Endodermal cell (in vitro differentiated cells): ENCODE measurements at regions not wholly inside any gene's neighbourhood (a gene's known extent, or its start where the extent isn't known, plus 50 kb on each side); places are given as distances from the start of the nearest gene placed in this dataset.
A peak's percentile ranks its signal among the peaks of the same experiment; 100 is the strongest.

Experiments used
- DNase-seq: peaks from one replicate; pipeline ENCODE4 v3.0.0-alpha.2; 2017
- H3K27ac ChIP-seq: 2 replicates; pipeline ENCODE4 v1.5.1; 2013; ENCODE audit warnings: mild to moderate bottlenecking, low read depth, low read length, moderate library complexity
- H3K27me3 ChIP-seq: 2 replicates; pipeline ENCODE4 v1.6.1; 2013; ENCODE audit warnings: mild to moderate bottlenecking, low read length, moderate library complexity; ENCODE audit not compliant: insufficient read depth, control insufficient read depth, poor library complexity, severe bottlenecking
- H3K36me3 ChIP-seq: 2 replicates; pipeline ENCODE4 v1.7.0; 2013; ENCODE audit warnings: mild to moderate bottlenecking, low read length, moderate library complexity; ENCODE audit not compliant: control insufficient read depth, insufficient read depth
- H3K4me1 ChIP-seq: one replicate; pipeline ENCODE4 v1.7.0; 2013; ENCODE audit warnings: low read length; ENCODE audit not compliant: control insufficient read depth, insufficient read depth
- H3K4me3 ChIP-seq: 2 replicates; pipeline ENCODE4 v1.5.1; 2013; ENCODE audit warnings: mild to moderate bottlenecking, low read length, moderate library complexity
- H3K9ac ChIP-seq: 2 replicates; pipeline ENCODE4 v1.6.1; 2013; ENCODE audit warnings: mild to moderate bottlenecking, low read length, moderate library complexity; ENCODE audit not compliant: poor library complexity, severe bottlenecking; ENCODE audit errors: extremely low read depth
- H3K9me3 ChIP-seq: 2 replicates; pipeline ENCODE4 v1.6.1; 2013; ENCODE audit warnings: mild to moderate bottlenecking, low read length, moderate library complexity; ENCODE audit not compliant: control insufficient read depth
- H3K27ac Mint-ChIP-seq: 2 replicates; pipeline ENCODE4 v1.8.0; 2020; ENCODE audit warnings: mixed read lengths
- H3K27me3 Mint-ChIP-seq: 2 replicates; pipeline ENCODE4 v1.8.0; 2021; ENCODE audit warnings: mild to moderate bottlenecking, mixed read lengths; ENCODE audit not compliant: insufficient read depth
- H3K36me3 Mint-ChIP-seq: 2 replicates; pipeline ENCODE4 v1.8.0; 2020; ENCODE audit warnings: low read depth, mixed read lengths
- H3K4me1 Mint-ChIP-seq: 2 replicates; pipeline ENCODE4 v1.8.0; 2020; ENCODE audit warnings: mixed read lengths
- H3K4me3 Mint-ChIP-seq: 2 replicates; pipeline ENCODE4 v1.8.0; 2020; ENCODE audit warnings: mild to moderate bottlenecking, moderate library complexity, mixed read lengths
- H3K9me3 Mint-ChIP-seq: 2 replicates; pipeline ENCODE4 v1.8.0; 2020; ENCODE audit warnings: mild to moderate bottlenecking, mixed read lengths
- WGBS, 2 experiments: methylation state at CpG; one replicate each; pipeline versions ENCODE4 v1.1.5 to v1.1.7; 2013; ENCODE audit warnings: missing lambda C conversion rate in 2 of 2, mixed read lengths in 1 of 2; ENCODE audit not compliant: insufficient coverage in 1 of 2, insufficient read length in 1 of 2; 5-methylcytosine and 5-hydroxymethylcytosine counted together
- TF ChIP-seq, protein P1 (sequence below): fragments of 200-600 bp; sonication (generic); conservative IDR thresholded peaks from 2 replicates; pipeline ENCODE4 v1.5.0; 2021; ENCODE audit warnings: antibody characterized with exemption, mild to moderate bottlenecking

DNA sequence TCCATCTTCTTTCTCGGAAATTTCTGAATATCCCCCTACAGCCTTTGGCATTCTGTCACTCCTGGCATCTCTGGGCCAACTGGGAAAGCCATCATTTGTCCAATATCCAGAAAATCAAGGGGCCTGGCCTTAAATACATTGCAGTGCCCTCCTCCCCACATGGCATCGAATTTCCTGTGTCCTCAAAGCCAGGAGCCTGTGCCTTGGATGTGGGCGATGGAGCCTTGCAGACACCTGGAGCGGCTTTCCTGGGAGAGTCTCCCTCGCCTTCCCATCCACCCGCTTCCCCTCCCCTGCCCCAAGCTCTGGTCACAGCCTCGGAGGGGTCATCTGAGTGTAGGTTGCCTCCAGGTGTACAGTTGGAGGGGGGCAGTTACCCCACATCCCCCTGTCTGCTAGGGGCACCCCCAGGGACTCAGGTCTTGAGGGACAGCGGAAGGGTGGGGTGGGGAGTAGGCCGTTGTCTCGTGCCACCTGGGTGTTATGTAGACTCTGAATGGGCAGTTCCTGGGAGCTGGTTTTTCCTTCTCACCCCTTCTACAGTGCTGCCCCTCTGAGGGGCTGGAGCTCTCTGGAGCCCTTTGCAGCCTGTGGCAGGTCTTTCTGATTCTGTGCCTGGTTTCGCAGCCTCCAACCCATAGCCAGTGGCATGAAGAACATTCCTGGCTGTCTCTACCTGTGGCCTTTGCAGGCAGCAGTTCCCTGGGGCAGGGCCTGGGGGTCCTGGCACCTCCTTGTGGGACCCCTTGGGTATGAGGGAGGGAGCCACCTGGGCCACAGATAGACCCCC is 239.8 kb downstream of the SEC14L1 start:
- H3K36me3 ChIP-seq, result no peaks in the 10 kb centered on the region
- no peak overlapping the region for H3K9ac ChIP-seq
- H3K4me3 ChIP-seq, result no peak overlapping the region
- Mint-ChIP-seq H3K27me3 (no peaks in the 10 kb centered on the region), H3K27ac (no peak overlapping the region), H3K9me3 (no peaks in the 10 kb centered on the region), H3K4me1 (peaks cover 47% of the 10 kb centered on the region), H3K36me3 (no peaks in the 10 kb centered on the region), H3K4me3 (no peak overlapping the region)
- H3K9me3 ChIP-seq, result no peaks in the 10 kb centered on the region
- no peaks in the 10 kb centered on the region for H3K27me3 ChIP-seq
- H3K27ac ChIP-seq, result no peak overlapping the region
- 94 to 95% methylated on average over 3 to 9 of the region's 11 CpGs for WGBS, 2 experiments
- TF ChIP-seq, protein P1, sequence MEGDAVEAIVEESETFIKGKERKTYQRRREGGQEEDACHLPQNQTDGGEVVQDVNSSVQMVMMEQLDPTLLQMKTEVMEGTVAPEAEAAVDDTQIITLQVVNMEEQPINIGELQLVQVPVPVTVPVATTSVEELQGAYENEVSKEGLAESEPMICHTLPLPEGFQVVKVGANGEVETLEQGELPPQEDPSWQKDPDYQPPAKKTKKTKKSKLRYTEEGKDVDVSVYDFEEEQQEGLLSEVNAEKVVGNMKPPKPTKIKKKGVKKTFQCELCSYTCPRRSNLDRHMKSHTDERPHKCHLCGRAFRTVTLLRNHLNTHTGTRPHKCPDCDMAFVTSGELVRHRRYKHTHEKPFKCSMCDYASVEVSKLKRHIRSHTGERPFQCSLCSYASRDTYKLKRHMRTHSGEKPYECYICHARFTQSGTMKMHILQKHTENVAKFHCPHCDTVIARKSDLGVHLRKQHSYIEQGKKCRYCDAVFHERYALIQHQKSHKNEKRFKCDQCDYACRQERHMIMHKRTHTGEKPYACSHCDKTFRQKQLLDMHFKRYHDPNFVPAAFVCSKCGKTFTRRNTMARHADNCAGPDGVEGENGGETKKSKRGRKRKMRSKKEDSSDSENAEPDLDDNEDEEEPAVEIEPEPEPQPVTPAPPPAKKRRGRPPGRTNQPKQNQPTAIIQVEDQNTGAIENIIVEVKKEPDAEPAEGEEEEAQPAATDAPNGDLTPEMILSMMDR, result no peak
- no peak for DNase-seq
- peaks cover 11% of the 10 kb centered on the region for H3K4me1 ChIP-seq

DNA sequence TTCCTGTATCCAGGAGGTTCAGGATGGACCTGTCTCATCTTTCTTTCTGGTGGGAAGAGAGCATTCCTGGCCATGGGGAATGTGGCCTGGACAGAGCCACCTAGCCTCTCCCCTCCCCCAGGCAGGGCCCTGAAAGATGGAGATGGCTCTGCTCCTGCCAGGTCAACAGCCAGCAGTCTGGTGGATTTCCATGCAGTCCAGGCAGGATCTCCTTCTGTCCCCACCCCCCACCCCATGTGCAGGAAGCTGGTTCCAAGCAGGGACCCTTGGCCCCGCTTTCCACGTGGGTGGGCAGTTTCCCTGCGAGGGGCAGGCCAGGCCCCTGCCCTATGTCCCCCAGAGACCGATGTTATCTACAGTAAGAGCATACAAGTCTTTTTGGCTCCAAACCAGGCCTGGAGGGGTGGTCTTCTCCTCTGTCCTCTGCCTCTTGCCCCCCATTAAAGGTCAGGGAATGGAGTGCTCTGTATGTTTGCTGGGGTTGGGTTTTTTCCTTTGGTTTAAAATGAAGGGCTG is 240.5 kb downstream of the SEC14L1 start:
- Mint-ChIP-seq H3K36me3 (no peaks in the 10 kb centered on the region), H3K4me3 (no peak overlapping the region), H3K27ac (peak overlapping the region; percentile 86), H3K9me3 (no peaks in the 10 kb centered on the region), H3K4me1 (peaks cover 40% of the 10 kb centered on the region), H3K27me3 (no peaks in the 10 kb centered on the region)
- H3K36me3 ChIP-seq, result no peaks in the 10 kb centered on the region
- no peak overlapping the region for H3K4me3 ChIP-seq
- no peaks in the 10 kb centered on the region for H3K27me3 ChIP-seq
- H3K9ac ChIP-seq, result no peak overlapping the region
- no peak for DNase-seq
- H3K27ac ChIP-seq, result no peak overlapping the region
- WGBS, 2 experiments, result 80 to 83% methylated on average over 4 of the region's 4 CpGs
- H3K4me1 ChIP-seq, result peaks cover 11% of the 10 kb centered on the region
- no peaks in the 10 kb centered on the region for H3K9me3 ChIP-seq
- TF ChIP-seq, protein P1, result no peak

DNA sequence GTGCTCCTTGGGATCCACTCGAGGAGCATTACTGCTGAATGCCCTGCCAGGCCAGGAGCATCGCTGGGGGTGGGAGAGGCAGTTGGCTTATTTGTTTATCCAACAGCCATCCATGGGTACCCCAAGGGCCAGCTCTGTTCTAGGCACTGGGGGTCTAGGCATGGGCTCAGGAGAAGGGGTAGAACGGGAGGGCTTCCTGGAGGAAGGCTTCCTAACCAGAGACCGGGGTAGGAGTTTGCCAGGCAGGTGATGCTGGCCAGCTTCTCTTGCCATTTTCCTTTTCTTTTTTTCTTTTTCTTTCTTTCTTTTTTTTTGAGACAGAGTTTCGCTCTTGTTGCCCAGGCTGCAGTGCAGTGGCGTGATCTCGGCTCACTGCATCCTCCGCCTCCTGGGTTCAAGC is 241.0 kb downstream of the SEC14L1 start:
- Histone ChIP-seq H3K9ac (no peak overlapping the region), H3K27me3 (no peaks in the 10 kb centered on the region), H3K36me3 (no peaks in the 10 kb centered on the region), H3K4me1 (peaks cover 11% of the 10 kb centered on the region), H3K4me3 (no peak overlapping the region), H3K9me3 (no peaks in the 10 kb centered on the region), H3K27ac (no peak overlapping the region)
- Mint-ChIP-seq H3K27ac (peak overlapping the region; percentile 88), H3K4me1 (peaks cover 39% of the 10 kb centered on the region), H3K36me3 (no peaks in the 10 kb centered on the region), H3K27me3 (no peaks in the 10 kb centered on the region), H3K9me3 (no peaks in the 10 kb centered on the region), H3K4me3 (no peak overlapping the region)
- TF ChIP-seq, protein P1, result no peak
- WGBS, 2 experiments, result 91 to 93% methylated on average over 7 to 8 of the region's 8 CpGs
- no peak for DNase-seq
